HEK293 (cell line): ENCODE measurements at regions not wholly inside any gene's neighbourhood (a gene's known extent, or its start where the extent isn't known, plus 50 kb on each side); places are given as distances from the start of the nearest gene placed in this dataset.

Experiments
- GLIS1 ChIP-seq: fragments of 450-650 bp; formaldehyde crosslinking; IDR thresholded peaks from 2 replicates; pipeline ENCODE4 v1.5.1; 2016; ENCODE audit warnings: missing biosample characterization, missing genetic modification characterization
- MYNN ChIP-seq: fragments of 450-650 bp; formaldehyde crosslinking; IDR thresholded peaks from 2 replicates; pipeline ENCODE4 v1.5.1; 2016; ENCODE audit warnings: missing biosample characterization, missing genetic modification characterization, borderline replicate concordance
- MZF1 ChIP-seq: fragments of 450-650 bp; formaldehyde crosslinking; IDR thresholded peaks from 2 replicates; pipeline ENCODE4 v1.5.1; 2017; ENCODE audit warnings: missing biosample characterization, missing genetic modification characterization, borderline replicate concordance
- PATZ1 ChIP-seq: fragments of 450-650 bp; formaldehyde crosslinking; IDR thresholded peaks from 2 replicates; pipeline ENCODE4 v1.5.1; 2016; ENCODE audit warnings: missing biosample characterization, missing genetic modification characterization
- REST ChIP-seq: fragments of 450-650 bp; formaldehyde crosslinking; IDR thresholded peaks from 2 replicates; pipeline ENCODE4 v1.5.1; 2016; ENCODE audit warnings: missing biosample characterization, missing genetic modification characterization
- SP2 ChIP-seq: fragments of 450-650 bp; formaldehyde crosslinking; IDR thresholded peaks from 2 replicates; pipeline ENCODE4 v1.5.1; 2016; ENCODE audit warnings: missing biosample characterization, missing genetic modification characterization
- SP7 ChIP-seq: fragments of 450-650 bp; formaldehyde crosslinking; IDR thresholded peaks from 2 replicates; pipeline ENCODE4 v1.5.1; 2016; ENCODE audit warnings: missing biosample characterization, missing genetic modification characterization
- ZBTB11 ChIP-seq: fragments of 450-650 bp; formaldehyde crosslinking; conservative IDR thresholded peaks from 2 replicates; pipeline ENCODE4 v1.5.1; 2016; ENCODE audit warnings: low read depth, missing biosample characterization, missing genetic modification characterization
- ZBTB21 ChIP-seq: fragments of 450-650 bp; formaldehyde crosslinking; IDR thresholded peaks from 2 replicates; pipeline ENCODE4 v1.5.1; 2017; ENCODE audit warnings: missing biosample characterization, missing genetic modification characterization
- ZBTB6 ChIP-seq: fragments of 450-650 bp; formaldehyde crosslinking; IDR thresholded peaks from 2 replicates; pipeline ENCODE4 v1.5.1; 2017; ENCODE audit warnings: missing biosample characterization, missing genetic modification characterization
- ZFHX2 ChIP-seq: fragments of 450-650 bp; formaldehyde crosslinking; conservative IDR thresholded peaks from 2 replicates; pipeline ENCODE4 v1.5.1; 2016; ENCODE audit warnings: missing biosample characterization, missing genetic modification characterization
- ZNF133 ChIP-seq: fragments of 450-650 bp; formaldehyde crosslinking; IDR thresholded peaks from 2 replicates; pipeline ENCODE4 v1.5.1; 2016; ENCODE audit warnings: missing biosample characterization, missing genetic modification characterization
- ZNF335 ChIP-seq: fragments of 450-650 bp; formaldehyde crosslinking; conservative IDR thresholded peaks from 2 replicates; pipeline ENCODE4 v1.5.1; 2016; ENCODE audit warnings: missing biosample characterization, missing genetic modification characterization
- ZNF398 ChIP-seq: fragments of 450-650 bp; formaldehyde crosslinking; IDR thresholded peaks from 2 replicates; pipeline ENCODE4 v1.5.1; 2017; ENCODE audit warnings: missing biosample characterization, missing genetic modification characterization
- ZNF529 ChIP-seq: fragments of 450-650 bp; formaldehyde crosslinking; IDR thresholded peaks from 2 replicates; pipeline ENCODE4 v1.5.1; 2017; ENCODE audit warnings: missing genetic modification characterization, missing biosample characterization; ENCODE audit not compliant: insufficient replicate concordance

- peak; percentile 19; the same call in 1 of the 2 replicates for TF ChIP-seq ZBTB6 (tag by site-specific recombination)
- no peak for TF ChIP-seq REST (tag by site-specific recombination)
- TF ChIP-seq ZNF529 (tag by site-specific recombination): no peak
- peak; percentile 50; the same call in 1 of the 2 replicates for TF ChIP-seq ZBTB21
- TF ChIP-seq ZBTB11 (tag by site-specific recombination): peak; percentile 87
- peak; percentile 12; the same call in 1 of the 2 replicates for TF ChIP-seq ZFHX2 (tag by site-specific recombination)
- peak; percentile 41; the same call in 1 of the 2 replicates for TF ChIP-seq GLIS1 (tag by site-specific recombination)
- TF ChIP-seq PATZ1 (tag by site-specific recombination): peak; percentile 48; the same call in 1 of the 2 replicates
- TF ChIP-seq SP7 (tag by site-specific recombination): 0 out of 2 replicates have a peak, but pooled peaks have one; percentile 19
- no peak for TF ChIP-seq ZNF133 (tag by site-specific recombination)
- no peak for TF ChIP-seq MYNN
- TF ChIP-seq ZNF398 (tag by site-specific recombination): peak; percentile 16; the same call in 1 of the 2 replicates
- TF ChIP-seq MZF1 (tag by site-specific recombination): peak; percentile 68; the same call in 1 of the 2 replicates
- peak; percentile 60 for TF ChIP-seq SP2 (tag by site-specific recombination)
- peak; percentile 64 for TF ChIP-seq ZNF335 (tag by site-specific recombination)
These were observed 59.9 kb downstream of the GSPT2 start (continued) for GRCh38 chrX:51802917-51803688.
